Activated CD4-positive, alpha-beta T cell treated with anti-CD3 and anti-CD28 coated beads, Interleukin-2, amount 10 ng/mL, durations not matched to agents 24 days and 14 days (primary cell): ENCODE measurements at regions not wholly inside any gene's neighbourhood (a gene's known extent, or its start where the extent isn't known, plus 50 kb on each side); places are given as distances from the start of the nearest gene placed in this dataset.
A peak's percentile ranks its signal among the peaks of the same experiment; 100 is the strongest.

ENCODE experiments used
- DNase-seq: peaks from one replicate; pipeline ENCODE4 v3.0.0; 2022
- H3K27ac Mint-ChIP-seq: one replicate; pipeline ENCODE4 v1.8.0; 2022; ENCODE audit warnings: mild to moderate bottlenecking, mixed read lengths
- H3K27me3 Mint-ChIP-seq: one replicate; pipeline ENCODE4 v1.8.0; 2022; ENCODE audit warnings: mixed read lengths
- H3K36me3 Mint-ChIP-seq: one replicate; pipeline ENCODE4 v1.8.0; 2022; ENCODE audit warnings: low read depth, mild to moderate bottlenecking, mixed read lengths
- H3K4me1 Mint-ChIP-seq: one replicate; pipeline ENCODE4 v1.8.0; 2021; ENCODE audit warnings: mixed read lengths
- H3K4me3 Mint-ChIP-seq: one replicate; pipeline ENCODE4 v1.8.0; 2022; ENCODE audit warnings: mild to moderate bottlenecking, moderate library complexity, mixed read lengths
- H3K9me3 Mint-ChIP-seq: one replicate; pipeline ENCODE4 v1.8.0; 2021; ENCODE audit warnings: mixed read lengths
- intact Hi-C: fragments of 100-400 bp; cut with micrococcal nuclease; formaldehyde crosslinking; loops from one replicate; pipeline ENCODE4 v1.15.1; 2023

DNA sequence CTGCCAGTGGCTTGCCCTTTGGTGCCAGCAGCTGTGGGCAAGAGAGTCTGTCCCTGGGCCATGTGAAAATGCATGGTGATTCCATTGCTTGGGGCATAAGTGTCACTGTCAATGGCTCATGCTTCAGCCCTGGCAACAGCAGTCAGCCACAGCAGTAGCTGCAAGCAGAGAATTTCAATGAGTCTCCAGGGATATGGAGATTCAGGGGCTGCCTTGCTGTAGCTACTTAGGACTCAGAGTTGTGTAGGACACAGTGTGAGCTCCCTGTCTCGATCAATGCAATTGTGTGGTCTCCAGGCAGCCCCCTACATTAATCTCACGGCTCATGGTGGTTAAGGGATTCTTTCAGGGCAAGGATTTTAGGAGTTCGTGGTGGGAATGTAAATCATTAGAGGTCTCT is 126.3 kb upstream of the STARD3NL start:
- Mint-ChIP-seq H3K27ac (no peak overlapping the region), H3K27me3 (no peaks in the 10 kb centered on the region), H3K4me1 (no peaks in the 10 kb centered on the region), H3K36me3 (no peaks in the 10 kb centered on the region), H3K4me3 (no peak overlapping the region), H3K9me3 (no peaks in the 10 kb centered on the region)
- intact Hi-C loops, result no loop called here
- DNase-seq, result no peak

DNA sequence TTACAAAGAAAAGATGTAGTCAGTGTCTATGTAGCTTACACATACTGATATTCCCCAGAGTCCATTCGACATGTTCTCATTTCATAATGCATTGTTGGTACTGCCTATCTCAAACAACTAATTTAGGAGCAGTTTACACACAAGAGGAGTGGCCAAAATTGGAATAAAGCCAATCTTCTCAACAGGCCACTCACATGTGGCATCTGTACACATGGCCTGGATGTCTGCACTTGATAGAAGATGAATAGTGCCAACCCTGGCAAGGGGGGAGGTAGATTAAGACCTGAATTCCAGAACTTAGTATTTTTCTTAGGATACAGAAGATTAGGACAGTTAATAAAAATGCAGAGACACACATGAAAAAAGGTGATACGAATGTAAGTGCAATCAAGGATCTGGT is 125.3 kb upstream of the STARD3NL start:
- H3K4me1 Mint-ChIP-seq, result no peaks in the 10 kb centered on the region
- no peak overlapping the region for H3K4me3 Mint-ChIP-seq
- H3K36me3 Mint-ChIP-seq, result no peaks in the 10 kb centered on the region
- intact Hi-C loops, result no loop called here
- peaks cover 4% of the 10 kb centered on the region for H3K27me3 Mint-ChIP-seq
- H3K27ac Mint-ChIP-seq, result no peak overlapping the region
- no peaks in the 10 kb centered on the region for H3K9me3 Mint-ChIP-seq
- DNase-seq, result no peak

DNA sequence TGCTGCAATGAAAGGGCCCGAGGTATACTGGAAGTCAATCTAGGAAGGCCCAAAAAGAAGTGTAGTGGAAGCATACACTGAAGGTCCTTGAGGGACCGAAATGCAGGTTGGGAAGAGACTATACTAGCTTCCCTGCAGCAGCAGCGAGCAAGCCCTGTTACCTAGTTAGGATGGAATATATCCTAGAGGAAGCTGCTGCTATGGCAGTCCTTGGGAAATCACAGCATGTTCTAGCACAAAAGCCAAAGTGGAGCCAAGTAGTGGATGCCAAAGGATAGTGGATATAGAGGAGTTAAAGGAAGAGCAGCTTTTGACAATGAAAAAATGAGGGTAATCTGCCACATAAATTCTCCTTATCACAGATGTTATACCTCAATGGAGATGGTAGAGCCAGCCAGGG is 123.8 kb upstream of the STARD3NL start:
- intact Hi-C loops, result no loop called here
- Mint-ChIP-seq H3K9me3 (no peaks in the 10 kb centered on the region), H3K36me3 (no peaks in the 10 kb centered on the region), H3K4me1 (no peaks in the 10 kb centered on the region), H3K27ac (no peak overlapping the region), H3K27me3 (peaks cover 4% of the 10 kb centered on the region), H3K4me3 (no peak overlapping the region)
- DNase-seq, result no peak

DNA sequence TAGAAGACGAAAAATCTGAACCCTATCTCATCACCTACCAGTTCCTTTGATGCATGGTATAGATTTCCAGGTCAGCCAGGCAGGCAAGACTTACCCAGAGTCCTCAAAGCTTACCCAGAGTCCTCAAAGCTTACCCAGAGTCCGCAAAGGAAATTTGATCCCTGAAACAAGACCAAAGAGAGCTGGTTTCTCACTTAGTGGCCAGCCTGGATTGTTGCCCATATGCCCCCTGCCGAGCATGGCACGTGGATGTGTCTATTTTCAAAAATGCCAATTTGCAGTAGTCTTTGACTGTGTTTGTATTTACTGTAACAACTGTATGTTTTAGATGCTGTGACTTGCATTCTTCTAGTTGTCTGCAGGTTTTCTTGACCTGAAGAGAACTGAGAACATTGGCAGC is 120.2 kb upstream of the STARD3NL start:
- intact Hi-C loops, result no loop called here
- H3K4me3 Mint-ChIP-seq, result no peak overlapping the region
- no peak overlapping the region for H3K27ac Mint-ChIP-seq

DNA sequence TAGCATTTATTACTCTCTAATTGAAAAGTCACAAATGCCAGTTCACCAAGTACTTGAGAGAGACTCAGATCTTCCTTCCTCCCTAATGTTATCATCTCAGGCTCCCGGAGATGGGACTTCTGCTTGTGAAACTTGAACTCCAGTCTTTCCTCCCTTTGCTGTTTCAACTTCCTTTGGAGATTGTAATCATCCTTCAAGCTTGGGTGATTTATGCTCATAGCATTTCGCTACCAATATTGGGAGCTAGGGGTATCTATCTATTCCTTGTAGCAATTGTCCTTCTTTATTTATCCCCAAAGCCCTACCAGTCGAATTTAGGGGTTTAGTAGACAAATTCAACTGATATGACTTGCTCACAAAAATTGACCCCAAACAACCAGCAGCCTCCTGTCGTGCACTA is 117.9 kb upstream of the STARD3NL start:
- Mint-ChIP-seq H3K9me3 (no peaks in the 10 kb centered on the region), H3K36me3 (no peaks in the 10 kb centered on the region), H3K27me3 (peaks cover 10% of the 10 kb centered on the region), H3K4me3 (no peak overlapping the region), H3K4me1 (no peaks in the 10 kb centered on the region), H3K27ac (no peak overlapping the region)
- intact Hi-C loops, result no loop called here
- DNase-seq, result no peak

More for the DNA sequence above, 120.2 kb upstream of the STARD3NL start:
- DNase-seq, result no peak
- H3K9me3 Mint-ChIP-seq, result no peaks in the 10 kb centered on the region
- peaks cover 10% of the 10 kb centered on the region for H3K27me3 Mint-ChIP-seq
- no peaks in the 10 kb centered on the region for H3K36me3 Mint-ChIP-seq
- H3K4me1 Mint-ChIP-seq, result no peaks in the 10 kb centered on the region

DNA sequence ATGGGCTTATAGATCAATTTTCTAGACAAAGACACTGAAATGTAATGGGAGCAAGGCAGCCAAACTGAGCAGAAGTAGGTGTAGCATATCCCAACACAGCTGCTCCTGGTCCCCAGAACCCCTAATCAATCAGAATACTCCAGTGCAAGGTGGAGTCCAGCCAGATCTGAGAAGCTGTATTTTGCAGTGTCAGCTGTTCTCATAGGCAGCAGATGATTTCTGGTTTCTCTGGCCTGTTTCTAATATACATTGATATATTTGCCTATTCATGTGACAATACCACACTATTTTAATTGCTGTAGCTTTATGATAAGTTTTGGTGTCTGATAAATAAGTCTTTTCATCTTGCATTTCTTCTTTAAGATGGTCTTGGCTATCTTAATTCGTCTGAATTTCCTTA is 117.4 kb upstream of the STARD3NL start:
- intact Hi-C loops, result no loop called here
- no peaks in the 10 kb centered on the region for H3K9me3 Mint-ChIP-seq
- no peak overlapping the region for H3K27ac Mint-ChIP-seq
- no peak for DNase-seq
- no peaks in the 10 kb centered on the region for H3K36me3 Mint-ChIP-seq
- no peak overlapping the region for H3K4me3 Mint-ChIP-seq
- H3K27me3 Mint-ChIP-seq, result peaks cover 10% of the 10 kb centered on the region
- no peaks in the 10 kb centered on the region for H3K4me1 Mint-ChIP-seq

DNA sequence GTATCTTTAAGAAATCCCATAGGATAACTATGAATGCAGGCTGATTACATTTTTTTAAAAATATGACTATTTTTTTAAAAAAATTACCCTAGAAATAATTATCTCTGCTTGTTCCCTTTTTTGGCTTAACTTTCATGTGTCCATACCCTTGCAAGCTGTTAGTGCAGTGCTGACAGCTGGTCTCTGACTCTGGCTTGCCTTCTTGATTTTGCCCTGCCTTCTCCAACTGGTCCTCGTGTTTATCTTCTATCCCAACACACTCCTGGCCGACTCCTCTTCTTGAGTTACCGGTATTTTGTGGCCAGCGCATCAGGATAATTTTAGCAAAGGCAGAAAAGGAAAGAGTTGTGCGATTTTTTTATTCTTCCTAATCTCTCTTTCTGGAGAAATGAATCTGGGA is 111.7 kb upstream of the STARD3NL start:
- H3K4me3 Mint-ChIP-seq, result no peak overlapping the region
- no peak for DNase-seq
- no peaks in the 10 kb centered on the region for H3K4me1 Mint-ChIP-seq
- no peaks in the 10 kb centered on the region for H3K9me3 Mint-ChIP-seq
- peaks cover 10% of the 10 kb centered on the region for H3K27me3 Mint-ChIP-seq
- H3K27ac Mint-ChIP-seq, result no peak overlapping the region
- intact Hi-C loops, result no loop called here
- H3K36me3 Mint-ChIP-seq, result no peaks in the 10 kb centered on the region

DNA sequence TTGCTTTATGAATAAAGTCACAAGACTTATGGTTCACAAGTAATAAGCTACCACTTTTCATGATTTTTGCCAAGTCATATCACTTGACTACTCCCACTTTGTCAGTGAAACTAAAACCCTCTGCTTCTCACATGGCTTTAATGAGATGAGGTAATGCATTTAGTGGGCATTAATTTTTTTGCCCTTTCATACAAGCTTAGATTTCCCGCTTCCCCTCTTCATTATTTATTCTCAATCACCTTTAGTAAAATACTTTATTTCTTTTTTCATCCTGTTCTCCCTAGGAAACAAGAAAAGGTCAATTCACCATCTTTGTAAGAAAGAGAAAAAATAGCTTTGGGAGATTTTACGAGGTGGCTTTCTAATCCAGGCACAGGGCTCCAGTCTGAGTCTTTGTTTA is 109.6 kb upstream of the STARD3NL start:
- Mint-ChIP-seq H3K9me3 (no peaks in the 10 kb centered on the region), H3K27ac (no peak overlapping the region), H3K36me3 (no peaks in the 10 kb centered on the region), H3K27me3 (peaks cover 5% of the 10 kb centered on the region), H3K4me3 (no peak overlapping the region), H3K4me1 (no peaks in the 10 kb centered on the region)
- intact Hi-C loops, result no loop called here
- DNase-seq, result no peak

DNA sequence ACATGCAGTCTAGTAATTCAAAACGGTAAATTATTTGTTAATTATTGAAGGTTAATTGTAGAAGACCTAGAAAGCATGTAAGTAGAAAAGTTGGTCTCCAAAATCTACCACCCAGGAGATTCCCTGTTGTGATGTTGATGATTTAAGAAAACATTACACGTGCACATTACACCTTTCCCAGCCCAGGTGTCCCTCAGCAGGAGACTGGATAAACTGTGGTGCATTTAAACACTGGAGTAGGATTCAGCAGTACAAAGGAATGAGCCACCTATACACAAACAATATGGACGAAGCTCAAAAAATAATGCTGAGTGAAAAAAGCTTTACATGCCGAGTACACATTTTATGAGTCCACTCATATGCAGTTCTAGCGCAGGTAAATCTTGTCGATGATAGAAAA is 109.0 kb upstream of the STARD3NL start:
- intact Hi-C loops, result no loop called here
- Mint-ChIP-seq H3K36me3 (no peaks in the 10 kb centered on the region), H3K27me3 (peaks cover 5% of the 10 kb centered on the region), H3K27ac (no peak overlapping the region), H3K9me3 (no peaks in the 10 kb centered on the region), H3K4me1 (no peaks in the 10 kb centered on the region), H3K4me3 (no peak overlapping the region)
- no peak for DNase-seq

DNA sequence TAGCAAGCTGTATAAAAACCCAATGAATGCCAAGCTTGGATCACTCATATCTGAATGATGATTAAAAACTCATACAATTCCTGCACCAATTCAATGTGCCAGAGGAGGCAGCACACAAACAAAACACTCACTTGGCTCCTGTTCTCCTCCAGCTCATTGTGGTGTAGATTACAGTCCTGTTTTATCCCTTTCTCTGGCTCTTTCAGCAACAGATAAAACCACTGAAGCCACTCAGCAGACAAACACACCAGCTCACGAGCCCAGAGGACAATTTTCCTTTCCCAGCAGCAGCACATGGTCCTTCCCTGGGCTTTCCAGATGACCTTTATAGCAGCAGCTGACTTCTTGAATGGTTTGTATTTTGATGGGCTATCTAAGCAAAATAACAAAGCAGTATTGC is 107.3 kb upstream of the STARD3NL start:
- intact Hi-C loops, result no loop called here
- DNase-seq, result no peak

DNA sequence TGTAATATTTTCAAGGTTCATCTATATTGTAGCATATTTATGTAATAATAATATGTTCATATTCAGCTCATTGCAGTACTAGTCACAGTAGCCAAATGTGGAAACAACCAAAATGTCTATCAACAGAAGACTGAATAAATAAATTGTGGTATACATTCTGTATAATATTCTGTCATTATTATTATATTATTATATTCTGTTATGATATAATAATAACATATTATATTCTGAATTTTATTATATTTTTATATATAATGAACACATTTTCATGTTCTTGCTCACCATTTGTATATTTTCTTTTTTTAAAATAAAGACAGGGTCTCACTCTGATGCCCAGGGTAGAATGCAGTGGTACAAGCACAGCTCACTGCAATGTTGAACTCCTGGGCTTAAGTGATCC is 91.2 kb upstream of the STARD3NL start:
- Mint-ChIP-seq H3K27me3 (peaks cover 12% of the 10 kb centered on the region), H3K4me3 (no peak overlapping the region), H3K9me3 (peaks cover 2% of the 10 kb centered on the region), H3K27ac (no peak overlapping the region), H3K4me1 (no peaks in the 10 kb centered on the region), H3K36me3 (no peaks in the 10 kb centered on the region)
- intact Hi-C loops, result no loop called here
- DNase-seq, result no peak

More for the DNA sequence above, 107.3 kb upstream of the STARD3NL start:
- H3K4me1 Mint-ChIP-seq, result no peaks in the 10 kb centered on the region
- no peak overlapping the region for H3K27ac Mint-ChIP-seq
- no peaks in the 10 kb centered on the region for H3K36me3 Mint-ChIP-seq
- no peaks in the 10 kb centered on the region for H3K9me3 Mint-ChIP-seq
- peaks cover 10% of the 10 kb centered on the region for H3K27me3 Mint-ChIP-seq
- no peak overlapping the region for H3K4me3 Mint-ChIP-seq

DNA sequence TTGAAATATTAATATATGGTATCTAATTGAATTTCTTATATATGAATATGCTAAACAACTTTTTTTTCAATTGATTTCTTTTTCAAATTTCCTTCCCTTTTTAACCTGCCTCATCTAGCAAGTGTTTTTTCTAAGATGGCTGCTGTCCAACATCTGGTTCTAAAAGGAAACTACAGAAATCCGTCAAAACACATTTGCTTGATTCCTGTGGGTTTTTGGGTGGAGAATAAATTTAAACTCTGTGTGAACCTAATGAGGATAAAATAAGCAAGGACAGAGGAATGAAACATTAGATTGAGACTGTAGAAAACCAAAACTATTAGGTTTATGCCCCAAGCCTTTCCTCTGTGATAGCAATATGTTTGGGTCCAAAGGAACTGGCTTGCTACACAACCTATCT is 75.5 kb upstream of the STARD3NL start:
- DNase-seq, result no peak
- no peak overlapping the region for H3K27ac Mint-ChIP-seq
- no peaks in the 10 kb centered on the region for H3K9me3 Mint-ChIP-seq
- no peak overlapping the region for H3K4me3 Mint-ChIP-seq
- no peaks in the 10 kb centered on the region for H3K4me1 Mint-ChIP-seq
- peaks cover 27% of the 10 kb centered on the region for H3K27me3 Mint-ChIP-seq
- intact Hi-C loops, result no loop called here
- no peaks in the 10 kb centered on the region for H3K36me3 Mint-ChIP-seq

DNA sequence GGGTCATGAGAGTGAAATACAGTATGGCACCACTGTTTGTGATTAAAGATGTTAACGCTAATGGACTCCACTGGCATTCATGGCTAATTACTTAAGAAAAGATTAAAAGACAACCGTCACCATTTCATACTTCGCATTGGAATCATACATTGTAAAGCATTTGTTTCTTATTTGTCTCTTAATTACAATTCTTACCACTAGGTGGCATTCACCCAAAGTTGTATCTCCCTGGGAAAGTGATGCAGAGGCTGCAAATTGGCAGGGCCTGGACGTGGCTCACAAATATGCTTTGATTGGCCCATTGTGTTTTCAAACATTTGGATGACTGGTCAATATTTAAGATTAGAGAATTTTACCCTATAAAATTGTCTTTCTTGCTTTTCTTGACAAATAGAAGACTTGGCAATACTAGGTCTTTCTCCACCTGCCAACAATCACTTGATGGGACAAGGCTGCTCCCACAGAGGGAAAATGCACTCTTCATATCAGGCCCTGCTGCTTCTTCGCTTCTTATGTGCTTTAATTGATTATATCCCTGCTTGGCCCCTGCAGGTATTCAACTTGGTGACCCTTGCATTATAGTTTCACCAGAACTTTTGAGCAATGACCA is 72.1 kb upstream of the STARD3NL start:
- intact Hi-C loops, result loop anchor here (5.0 kb wide), 1 partner anchor 211 kb away; no protein-coding TSS in a partner anchor
- Mint-ChIP-seq H3K27ac (no peak overlapping the region), H3K27me3 (peaks cover 39% of the 10 kb centered on the region), H3K4me3 (no peak overlapping the region), H3K9me3 (no peaks in the 10 kb centered on the region), H3K36me3 (no peaks in the 10 kb centered on the region), H3K4me1 (no peaks in the 10 kb centered on the region)
- DNase-seq, result peak; percentile 62

DNA sequence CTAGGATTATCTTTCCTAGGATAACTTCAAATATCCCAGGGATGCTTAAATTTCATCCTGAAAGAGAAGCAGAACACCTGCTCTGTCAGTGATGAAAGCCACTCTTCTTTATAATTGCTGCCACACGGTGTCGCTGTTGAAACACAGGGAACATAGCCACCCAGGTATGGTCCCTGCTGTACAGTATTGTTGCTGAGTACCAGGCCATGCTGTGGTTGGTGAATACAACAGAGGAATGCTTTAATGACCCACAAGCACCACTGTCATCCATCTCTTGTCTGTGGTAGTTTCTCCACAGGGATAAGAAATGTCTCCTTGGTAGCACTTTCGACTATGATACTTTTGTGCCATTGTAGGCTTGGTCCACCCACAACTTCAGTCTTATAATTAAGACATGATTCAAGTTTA is 70.6 kb upstream of the STARD3NL start:
- H3K4me1 Mint-ChIP-seq, result no peaks in the 10 kb centered on the region

DNA sequence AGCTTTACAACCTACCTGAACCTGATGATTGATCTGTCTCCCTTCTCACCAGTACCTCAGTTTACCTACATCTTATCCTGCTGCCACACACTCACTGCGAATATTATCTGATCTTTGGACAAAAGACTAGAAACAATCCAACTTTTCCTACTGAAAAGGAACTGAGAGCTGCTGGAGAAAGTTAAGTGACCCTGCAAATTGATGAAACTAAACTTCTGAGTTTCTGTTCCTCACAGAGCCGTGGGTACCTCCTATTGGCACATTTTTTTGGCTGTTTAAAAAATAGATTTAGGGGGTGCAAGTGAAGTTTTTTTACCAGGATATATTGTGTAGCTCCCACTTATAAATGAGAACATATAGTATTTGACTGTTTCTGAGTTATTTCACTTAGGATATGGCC is 66.0 kb upstream of the STARD3NL start:
- no peaks in the 10 kb centered on the region for H3K4me1 Mint-ChIP-seq
- intact Hi-C loops, result no loop called here
- no peaks in the 10 kb centered on the region for H3K9me3 Mint-ChIP-seq
- no peak overlapping the region for H3K4me3 Mint-ChIP-seq
- no peak for DNase-seq
- H3K27me3 Mint-ChIP-seq, result peaks cover 47% of the 10 kb centered on the region
- H3K36me3 Mint-ChIP-seq, result no peaks in the 10 kb centered on the region
- no peak overlapping the region for H3K27ac Mint-ChIP-seq

More for the DNA sequence above, 70.6 kb upstream of the STARD3NL start:
- intact Hi-C loops, result loop anchor here (1.0 to 5.0 kb wide), 6 partner anchors 71 to 267 kb away; partner anchors contain the start of gene STARD3NL
- Mint-ChIP-seq H3K27ac (no peak overlapping the region), H3K9me3 (no peaks in the 10 kb centered on the region), H3K36me3 (no peaks in the 10 kb centered on the region), H3K4me3 (no peak overlapping the region), H3K27me3 (peaks cover 40% of the 10 kb centered on the region)
- DNase-seq, result peak; percentile 90
